Right lobe of liver (tissue), 4 donors: ENCODE measurements at regions not wholly inside any gene's neighbourhood (a gene's known extent, or its start where the extent isn't known, plus 50 kb on each side); places are given as distances from the start of the nearest gene placed in this dataset.

Source experiments
- POLR2A ChIP-seq: fragments of 450-650 bp; IDR thresholded peaks from one replicate; pipeline ENCODE4 v1.6.1; 2017; ENCODE audit warnings: antibody characterized with exemption, mild to moderate bottlenecking
- TF ChIP-seq, protein P1 (sequence below), 4 donors: fragments of 200-600 bp in 3 of 4; fragments of 450-650 bp in 1 of 4; IDR thresholded peaks; one replicate each; pipeline versions ENCODE4 v1.5.1 to v1.8.0; 2016 to 2022; ENCODE audit warnings: antibody characterized with exemption in 4 of 4, mild to moderate bottlenecking in 2 of 4
- donor health status: DM: no; HTN: no; CAD: no.
- donor health status: DM: no; HTN: no; CAD: no.
- donor health status: DM: no; HTN: yes; CAD: no.

DNA sequence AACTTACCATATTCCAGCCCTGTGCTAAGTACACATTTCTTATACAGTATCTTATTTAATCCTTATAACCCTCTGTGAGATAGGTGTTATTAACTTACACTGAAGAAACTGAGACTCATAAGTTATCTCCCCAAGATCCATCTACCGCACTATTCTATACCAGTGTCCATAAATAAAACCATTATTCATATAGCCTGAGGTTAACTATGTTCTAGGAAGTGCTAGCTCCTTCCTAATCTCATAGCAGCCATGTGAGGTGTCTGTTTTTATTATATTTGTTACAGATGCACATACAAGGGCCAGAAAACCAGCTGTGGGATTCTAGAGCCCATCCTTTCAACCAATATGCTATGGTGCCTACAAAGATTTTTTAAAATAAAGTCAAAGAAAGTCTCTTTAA is 100.3 kb upstream of the RAP1B start:
- TF ChIP-seq, protein P1, sequence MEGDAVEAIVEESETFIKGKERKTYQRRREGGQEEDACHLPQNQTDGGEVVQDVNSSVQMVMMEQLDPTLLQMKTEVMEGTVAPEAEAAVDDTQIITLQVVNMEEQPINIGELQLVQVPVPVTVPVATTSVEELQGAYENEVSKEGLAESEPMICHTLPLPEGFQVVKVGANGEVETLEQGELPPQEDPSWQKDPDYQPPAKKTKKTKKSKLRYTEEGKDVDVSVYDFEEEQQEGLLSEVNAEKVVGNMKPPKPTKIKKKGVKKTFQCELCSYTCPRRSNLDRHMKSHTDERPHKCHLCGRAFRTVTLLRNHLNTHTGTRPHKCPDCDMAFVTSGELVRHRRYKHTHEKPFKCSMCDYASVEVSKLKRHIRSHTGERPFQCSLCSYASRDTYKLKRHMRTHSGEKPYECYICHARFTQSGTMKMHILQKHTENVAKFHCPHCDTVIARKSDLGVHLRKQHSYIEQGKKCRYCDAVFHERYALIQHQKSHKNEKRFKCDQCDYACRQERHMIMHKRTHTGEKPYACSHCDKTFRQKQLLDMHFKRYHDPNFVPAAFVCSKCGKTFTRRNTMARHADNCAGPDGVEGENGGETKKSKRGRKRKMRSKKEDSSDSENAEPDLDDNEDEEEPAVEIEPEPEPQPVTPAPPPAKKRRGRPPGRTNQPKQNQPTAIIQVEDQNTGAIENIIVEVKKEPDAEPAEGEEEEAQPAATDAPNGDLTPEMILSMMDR (IDR thresholded peaks at IDR 0.05) = no peak
- no peak for TF ChIP-seq POLR2A
